GM18867 (cell line): ENCODE measurements at regions not wholly inside any gene's neighbourhood (a gene's known extent, or its start where the extent isn't known, plus 50 kb on each side); places are given as distances from the start of the nearest gene placed in this dataset.
"Not testable (repeated sequence)": the region's sequence is repeated elsewhere in the genome, so short reads cannot be mapped to it uniquely, and the experiment has no call there.

Source experiments
- ATAC-seq: cut with Tn5 transposase; IDR thresholded peaks from one replicate; pipeline ENCODE4 v1.9.1; 2021; ENCODE audit warnings: mild to moderate bottlenecking, moderate library complexity; ENCODE audit not compliant: unreplicated experiment

DNA sequence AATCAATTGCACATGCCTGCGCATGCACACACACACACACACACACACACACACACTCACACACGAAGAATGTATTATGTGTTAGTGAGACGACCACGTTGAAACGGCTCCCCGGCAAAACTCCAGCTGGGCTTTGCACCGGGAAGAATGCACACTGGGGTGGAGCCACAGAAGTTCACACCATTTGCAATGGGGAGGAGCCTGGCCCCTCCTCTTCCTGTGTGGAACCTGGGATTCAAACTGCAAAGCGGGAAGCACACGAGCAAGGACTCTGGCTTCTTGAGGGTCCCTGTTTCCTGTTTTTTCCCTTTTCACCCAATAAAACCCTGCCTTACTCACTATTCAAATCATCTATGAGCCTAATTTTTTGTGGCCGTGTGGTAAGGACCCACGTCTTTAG is 304.0 kb upstream of the TMEFF2 start:
- ATAC-seq = no peak

DNA sequence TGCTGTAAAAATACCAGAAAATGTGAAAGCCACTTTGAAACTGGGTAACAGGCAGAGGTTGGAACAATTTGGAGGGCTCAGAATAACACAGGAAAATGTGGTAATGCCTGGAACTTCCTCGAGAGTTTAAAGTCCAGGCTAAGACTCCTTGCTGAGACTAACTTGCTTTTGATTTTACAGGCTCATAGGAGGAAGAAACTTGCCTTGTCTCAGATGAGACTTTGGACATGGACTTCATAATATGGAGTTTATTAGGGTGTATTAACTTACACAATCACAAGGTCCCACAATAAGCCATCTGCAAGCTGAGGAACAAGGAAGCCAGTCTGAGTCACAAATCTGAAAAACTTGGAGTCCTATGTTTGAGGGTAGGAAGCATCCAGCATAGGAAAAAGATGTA is 293.4 kb upstream of the TMEFF2 start:
- ATAC-seq = not testable (repeated sequence)

DNA sequence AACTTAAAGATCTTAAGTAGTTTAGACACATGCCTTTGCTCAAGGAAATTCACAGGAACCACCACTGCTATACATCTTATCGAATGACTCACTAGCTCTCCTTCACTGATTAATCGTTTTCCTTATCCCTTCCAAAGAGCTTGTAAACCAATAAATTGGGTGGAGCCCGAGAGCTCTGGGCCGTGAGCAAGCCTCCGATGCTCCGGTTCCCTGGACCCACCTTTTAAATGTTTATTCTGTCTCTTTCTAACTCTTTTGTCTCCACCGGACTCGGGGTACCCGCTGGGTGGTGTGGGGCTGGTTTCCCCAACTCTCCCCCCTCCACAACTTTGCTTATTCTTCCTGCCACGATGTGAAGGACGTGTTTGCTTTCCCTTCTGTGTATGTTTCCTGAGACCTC is 292.9 kb upstream of the TMEFF2 start:
- ATAC-seq = no peak

DNA sequence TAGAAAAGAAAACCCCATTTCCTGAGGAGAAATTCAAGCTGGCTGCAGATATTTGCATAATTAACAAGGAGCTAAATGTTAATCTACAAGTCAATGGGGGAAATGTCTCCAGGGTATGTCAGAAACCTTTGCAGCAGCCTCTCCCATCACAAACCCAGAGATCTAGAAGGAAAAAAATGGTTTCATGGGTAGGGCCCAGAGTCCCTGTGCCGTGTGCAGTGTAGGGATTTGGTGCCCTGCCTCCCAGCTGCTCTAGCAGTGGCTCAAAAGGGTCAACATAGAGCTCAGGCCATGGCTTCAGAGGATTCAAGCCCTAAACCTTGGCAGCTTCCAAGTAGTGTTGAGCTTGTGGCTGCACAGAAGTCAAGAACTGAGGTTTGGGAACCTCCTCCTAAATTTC is 290.2 kb upstream of the TMEFF2 start:
- no peak for ATAC-seq

DNA sequence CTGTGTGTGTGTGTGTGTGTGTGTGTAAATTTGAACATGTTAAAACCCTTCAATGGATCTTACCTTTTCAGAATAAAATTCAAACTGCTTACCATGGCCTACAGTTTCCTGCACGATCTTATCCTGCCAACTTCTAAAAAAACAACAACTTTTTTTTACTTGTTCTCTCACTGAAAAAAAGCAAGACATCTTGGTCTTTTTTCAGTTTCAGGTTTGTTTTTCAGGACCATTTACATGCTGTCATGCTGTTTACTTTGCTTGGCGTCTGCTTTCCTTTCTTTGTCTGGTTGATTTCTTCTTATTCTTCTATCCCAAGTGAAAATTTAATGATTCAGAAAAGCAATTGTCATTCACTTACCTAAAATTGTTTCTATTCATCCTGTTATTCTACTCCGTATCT is 286.3 kb upstream of the TMEFF2 start:
- no peak for ATAC-seq

DNA sequence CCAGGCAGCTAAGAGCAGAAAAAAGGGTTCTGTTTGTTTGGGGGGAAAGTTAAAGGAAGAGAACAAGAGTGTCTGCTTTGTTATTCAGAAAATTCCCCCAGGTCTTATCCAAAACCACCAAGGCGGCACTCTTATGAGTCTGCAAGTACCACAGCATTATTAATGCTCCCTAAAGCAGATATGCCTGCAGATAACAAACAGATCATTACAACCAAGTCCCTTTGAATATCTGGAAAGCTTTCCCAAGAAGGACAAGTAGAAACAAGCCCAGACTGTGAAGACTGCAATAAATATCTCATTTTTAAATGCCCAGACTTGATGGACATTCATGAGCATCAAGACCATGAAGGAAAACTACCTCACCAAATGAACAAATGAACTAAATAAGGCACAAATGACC is 278.6 kb upstream of the TMEFF2 start:
- ATAC-seq = no peak

DNA sequence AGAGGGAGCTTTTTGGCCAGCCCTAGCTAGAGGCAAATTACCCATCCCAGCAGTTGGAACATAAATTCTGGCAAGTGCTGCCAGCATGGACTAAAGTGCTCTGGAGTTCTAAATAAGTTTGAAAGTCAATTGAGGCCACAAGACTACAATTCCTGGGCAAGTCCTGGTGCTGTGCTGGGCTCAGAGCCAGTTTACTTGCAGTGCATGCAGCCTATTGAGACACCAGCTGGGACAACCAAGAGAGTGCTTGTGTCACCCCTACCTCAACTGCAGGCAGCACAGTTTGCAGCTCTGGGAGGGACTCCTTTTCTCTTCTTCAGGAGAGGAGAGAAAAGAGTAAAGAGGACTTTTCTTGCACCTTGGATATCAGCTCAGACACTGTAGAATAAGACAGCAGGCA is 277.2 kb upstream of the TMEFF2 start:
- no peak for ATAC-seq

DNA sequence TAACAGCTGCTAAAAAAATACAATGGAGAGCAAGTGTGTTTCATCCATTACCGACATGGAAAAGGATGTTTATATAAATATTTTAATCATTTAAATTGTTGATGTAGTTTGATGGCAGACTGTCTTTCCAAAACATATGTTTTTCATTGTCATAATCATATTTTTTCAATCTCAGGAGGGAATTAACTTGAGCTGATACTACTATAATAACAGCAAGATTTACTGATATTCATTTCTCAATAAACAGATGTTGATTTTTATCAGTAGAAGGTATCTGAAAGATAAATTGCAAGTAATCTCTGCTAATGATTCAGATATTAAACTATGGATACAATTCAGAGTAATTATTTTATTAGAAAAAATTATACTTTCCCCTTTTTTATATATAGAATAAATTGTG is 274.9 kb upstream of the TMEFF2 start:
- no peak for ATAC-seq

DNA sequence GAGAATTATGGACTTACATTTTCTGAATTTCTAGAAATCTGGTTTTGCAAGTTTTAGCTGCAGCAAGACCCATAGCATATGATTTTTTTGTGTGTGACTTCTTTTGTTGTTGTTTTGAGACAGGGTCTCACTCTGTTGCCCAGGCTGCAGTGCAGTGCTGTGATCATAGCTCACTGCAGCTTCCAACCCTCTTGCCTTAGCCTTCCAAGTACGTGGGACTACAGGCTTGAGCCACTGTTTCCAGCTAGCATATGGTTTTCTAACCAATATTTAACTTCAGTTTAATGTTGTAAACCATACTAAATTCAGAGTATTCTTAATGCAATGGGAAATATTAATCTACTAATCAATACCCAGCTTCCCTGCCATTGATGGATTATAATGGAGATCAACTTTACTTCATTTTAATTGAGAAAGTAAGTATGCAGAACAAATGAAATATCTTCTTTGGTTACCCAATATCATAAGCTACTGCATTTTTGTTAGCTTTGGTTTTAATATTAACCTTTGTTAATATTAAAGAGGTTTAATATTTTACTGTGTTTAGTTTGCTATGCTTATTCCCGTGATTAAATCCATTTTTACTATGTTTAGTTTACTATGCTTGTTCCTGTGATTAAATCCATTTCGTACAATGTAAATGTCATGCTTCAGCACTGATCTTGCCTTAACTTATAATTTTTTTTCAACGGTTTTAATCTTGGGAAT is 273.4 kb upstream of the TMEFF2 start:
- no peak for ATAC-seq

DNA sequence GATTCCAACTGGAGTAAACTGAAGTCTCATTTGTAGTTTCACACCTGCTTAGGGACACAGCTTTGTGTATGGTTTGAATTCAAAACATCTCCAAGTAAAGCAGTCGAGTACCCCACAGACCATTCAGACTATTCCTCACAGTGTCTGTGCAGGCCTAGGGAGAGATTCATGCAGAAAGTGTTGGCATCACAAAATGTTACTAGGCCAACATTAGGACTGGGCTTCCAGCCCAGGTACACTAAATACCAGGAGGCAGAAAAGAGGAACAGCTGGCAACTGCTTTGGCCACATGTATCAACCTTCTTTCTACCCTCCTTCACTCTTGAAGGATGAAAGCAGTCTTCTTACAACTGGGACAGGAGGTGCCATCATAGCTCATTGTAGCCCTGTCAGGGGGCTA is 270.4 kb upstream of the TMEFF2 start:
- ATAC-seq = no peak

DNA sequence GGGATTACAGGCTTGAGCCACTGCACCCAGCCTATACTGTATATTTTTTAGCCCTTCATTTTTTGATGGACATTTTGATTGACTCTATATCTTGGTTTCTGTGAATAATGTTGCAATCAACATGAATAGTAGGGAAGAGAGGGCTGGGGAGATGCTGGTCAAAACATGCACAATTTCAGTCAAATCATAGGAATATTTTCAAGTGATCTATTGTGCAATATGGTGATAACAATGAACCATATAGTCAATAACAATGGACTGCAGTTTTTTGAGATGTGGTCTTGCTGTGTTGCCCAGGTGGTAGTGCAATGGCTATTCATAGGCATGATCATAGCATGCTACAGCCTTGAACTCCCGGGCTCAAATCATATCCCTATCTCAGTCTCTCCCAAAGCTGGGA is 264.7 kb upstream of the TMEFF2 start:
- no peak for ATAC-seq

DNA sequence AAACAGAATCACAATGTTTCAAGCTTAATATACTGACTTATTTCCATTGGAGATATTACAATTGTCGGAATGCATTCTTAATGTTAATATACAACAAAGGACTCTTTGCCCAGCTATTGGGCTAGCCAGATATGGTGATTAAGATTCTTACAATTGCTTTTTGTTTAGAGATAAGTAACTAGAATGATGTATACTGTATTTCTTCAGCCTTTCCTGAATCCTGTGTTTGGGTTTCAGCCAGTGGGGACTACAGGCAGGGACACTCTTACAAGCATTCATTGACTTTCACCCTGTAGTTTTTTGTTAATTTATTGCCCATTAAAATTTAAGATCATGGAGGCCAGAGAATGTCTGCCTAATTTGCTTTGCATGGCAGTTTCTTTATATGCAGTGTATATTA is 254.1 kb upstream of the TMEFF2 start:
- no peak for ATAC-seq

DNA sequence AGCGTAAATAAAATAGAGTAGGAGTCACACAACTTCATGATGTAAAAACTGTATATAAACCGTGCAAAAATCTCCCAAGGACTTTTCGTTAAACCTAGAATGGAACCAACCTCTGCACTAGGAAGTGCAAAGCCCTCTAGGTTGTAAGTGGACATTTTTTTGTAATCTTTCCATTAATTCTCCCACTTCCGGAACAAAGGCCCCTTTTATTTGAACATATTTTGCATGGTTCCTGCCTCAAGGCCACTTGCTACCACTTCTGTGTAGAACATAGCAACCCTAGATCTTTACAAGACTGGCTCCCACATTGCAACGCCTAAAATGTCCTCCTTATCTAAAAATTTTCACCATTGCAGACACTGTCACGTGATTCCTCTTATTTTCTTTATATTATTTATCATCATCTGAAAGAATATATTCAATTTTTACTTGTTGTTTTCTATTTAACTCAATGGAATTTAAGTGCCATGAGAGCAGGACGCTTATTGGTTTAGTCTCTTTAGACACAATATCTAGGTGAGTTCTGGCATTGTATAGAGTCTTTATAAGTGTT is 249.6 kb upstream of the TMEFF2 start:
- ATAC-seq = no peak

DNA sequence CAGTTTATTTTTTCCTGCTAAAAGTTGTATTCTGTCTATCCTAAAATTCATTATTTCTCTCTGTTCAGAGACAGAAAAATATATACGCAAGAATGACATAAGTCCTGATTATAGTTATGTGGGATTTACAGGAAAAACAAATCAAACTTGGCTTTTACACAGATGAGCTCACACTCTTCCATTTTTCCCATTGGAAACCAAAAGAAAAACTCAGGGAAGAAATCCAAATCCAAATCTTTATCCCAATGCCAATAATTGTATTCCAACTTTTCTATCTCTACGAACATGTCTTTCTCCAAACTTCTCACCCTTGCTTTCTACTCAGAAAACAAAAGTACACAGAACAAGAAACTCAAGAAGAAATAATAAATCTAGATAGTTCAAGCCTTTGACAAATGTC is 249.1 kb upstream of the TMEFF2 start:
- no peak for ATAC-seq

DNA sequence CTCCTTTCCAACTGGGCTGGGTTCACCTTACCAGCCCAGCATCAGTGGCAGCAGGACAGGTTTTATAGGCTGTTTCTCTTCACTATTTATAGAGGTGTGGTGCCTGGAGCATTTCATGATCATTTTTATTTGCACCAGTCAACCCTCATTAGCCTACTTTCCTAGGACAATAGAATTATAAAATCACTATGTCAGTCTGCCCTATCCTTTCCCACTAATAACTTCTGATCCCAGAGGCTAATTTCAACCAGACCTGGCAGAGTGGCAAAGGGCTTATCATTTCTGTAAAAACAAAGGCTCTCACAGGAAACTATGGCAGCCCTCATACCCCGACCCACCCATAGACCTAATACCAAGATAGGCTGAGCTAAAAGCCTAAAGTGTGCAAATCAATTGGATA is 243.5 kb upstream of the TMEFF2 start:
- ATAC-seq = no peak

DNA sequence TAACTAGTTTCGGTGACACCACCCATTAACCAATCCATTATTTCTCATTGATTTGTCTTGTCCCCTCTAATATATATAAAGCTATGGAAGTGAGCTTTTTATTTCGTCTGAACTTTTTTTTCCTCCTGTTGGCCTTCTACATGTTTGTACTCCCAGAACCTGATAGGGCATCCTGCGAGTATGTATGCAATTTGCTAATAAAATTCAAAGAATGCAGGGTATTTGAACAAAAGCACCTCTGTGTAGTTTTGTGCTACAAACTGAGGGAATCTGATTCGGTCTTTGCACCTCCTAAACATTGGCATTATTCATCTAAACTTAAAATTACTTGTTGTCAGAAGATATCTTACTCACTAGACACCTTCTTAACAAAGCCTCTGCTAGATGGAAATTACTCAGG is 242.9 kb upstream of the TMEFF2 start:
- ATAC-seq = no peak

DNA sequence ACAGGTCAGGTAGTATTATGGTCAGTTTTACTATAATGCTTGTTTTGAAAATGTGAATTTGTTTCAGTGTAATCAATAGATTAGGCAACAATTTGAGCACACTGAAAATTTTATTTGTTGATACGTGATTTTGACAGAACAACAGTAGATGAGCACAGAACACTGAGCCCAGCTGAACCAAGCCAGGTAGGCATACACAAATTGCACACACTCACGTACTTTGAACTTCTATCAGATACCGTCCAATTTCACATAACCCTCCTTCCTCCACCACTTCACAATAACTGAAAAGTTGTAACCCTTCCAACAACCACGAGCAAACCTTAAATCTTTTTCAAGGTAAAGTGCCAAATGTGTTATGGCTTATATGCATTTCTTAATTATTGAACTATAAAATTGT is 229.5 kb upstream of the TMEFF2 start:
- ATAC-seq = no peak

DNA sequence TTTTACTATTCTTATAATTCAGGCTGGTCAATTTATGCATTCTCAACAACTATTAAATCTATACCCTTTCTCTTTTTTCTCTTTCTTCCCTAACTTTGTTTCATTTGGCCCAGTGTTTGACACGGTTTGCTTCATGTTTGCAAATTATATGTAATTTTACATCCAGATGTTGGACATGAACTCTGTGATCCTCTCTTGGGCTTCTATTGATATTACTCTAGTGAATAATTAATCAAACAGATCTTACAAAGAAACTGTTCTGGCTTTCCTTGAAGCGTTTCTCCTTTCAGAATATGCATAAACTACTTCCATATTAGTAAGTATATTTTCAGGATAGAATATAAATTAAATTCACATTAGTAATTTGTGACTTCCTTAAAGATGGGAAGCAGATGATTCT is 225.1 kb upstream of the TMEFF2 start:
- ATAC-seq = no peak

DNA sequence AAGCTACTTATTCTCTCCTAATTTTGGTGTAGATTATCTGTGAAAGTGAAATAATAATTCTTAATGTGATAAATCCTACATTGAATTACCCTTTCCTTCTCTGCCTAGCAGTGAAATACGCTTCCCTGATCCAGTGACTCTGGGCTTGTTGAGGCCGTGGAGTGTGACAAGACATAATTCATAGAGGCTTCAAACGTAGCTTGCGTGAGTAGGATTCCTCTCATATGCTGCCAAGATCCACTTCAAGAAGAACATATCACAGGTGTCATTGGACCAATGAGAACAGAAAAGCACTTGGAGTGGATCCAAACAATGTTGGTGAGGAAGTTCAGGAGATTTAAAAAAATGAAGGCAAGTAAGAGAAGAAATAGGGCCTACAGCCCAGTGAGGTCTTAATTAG is 221.3 kb upstream of the TMEFF2 start:
- ATAC-seq = no peak

DNA sequence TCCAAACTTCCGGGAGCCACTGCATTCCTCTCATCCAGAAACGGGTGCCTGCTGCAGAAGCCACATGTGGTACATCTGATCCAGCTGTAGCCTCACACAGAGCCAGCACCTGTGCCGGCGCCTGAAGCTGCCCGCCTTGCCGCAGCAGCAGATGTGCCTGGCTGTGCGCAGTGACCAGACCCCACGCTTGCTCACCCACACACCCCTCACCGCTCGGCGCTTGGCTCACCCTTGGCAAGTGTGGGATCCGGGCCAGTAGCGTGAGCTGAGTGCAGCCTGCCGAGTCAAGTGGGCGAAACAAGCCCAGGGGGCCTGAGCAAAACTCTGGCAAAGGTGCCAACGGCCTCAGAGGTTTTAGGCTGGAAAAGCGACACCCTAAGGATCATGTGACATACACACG is 220.1 kb upstream of the TMEFF2 start:
- no peak for ATAC-seq

DNA sequence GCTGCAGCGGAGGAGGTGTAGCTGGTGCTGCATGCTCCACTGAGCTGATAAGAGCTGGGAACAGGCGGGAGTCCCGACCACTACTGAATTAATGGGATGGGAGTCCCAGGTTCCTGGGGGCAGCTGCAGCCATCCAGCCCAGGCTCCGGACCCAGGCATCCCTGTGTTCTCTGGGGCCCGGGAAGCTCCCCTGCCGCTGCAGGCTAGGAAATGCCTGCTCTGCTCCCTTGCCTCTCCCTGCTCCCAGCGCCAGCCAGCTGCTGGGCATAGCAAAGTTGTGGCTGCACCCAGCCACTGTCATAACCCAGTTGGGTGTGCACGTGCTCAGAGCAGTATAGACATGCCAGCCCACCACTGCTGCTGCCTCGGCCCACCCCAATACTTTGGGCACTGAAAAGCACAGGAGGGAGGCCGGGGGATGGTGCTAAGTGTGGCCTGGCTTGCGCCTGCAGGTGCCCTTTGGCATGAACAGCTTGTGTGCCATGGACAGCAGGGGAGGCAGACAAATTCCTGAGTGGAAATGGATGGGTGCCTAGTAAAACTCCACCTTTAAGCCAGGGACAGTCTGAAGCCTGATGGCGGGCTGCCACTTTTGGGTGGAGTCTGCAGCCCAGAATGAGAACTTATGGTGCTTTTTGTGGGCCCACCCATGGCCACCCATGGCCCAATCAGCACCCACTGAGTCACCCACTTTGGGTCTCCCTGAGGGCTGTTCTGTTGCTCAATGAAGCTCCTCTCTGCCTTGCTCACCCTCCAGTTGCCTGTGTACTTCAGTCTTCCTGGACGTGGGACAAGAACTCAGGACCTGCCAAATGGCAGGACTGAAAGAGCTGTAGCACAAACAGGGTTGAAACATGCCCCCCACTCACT is 219.3 kb upstream of the TMEFF2 start:
- ATAC-seq = no peak

DNA sequence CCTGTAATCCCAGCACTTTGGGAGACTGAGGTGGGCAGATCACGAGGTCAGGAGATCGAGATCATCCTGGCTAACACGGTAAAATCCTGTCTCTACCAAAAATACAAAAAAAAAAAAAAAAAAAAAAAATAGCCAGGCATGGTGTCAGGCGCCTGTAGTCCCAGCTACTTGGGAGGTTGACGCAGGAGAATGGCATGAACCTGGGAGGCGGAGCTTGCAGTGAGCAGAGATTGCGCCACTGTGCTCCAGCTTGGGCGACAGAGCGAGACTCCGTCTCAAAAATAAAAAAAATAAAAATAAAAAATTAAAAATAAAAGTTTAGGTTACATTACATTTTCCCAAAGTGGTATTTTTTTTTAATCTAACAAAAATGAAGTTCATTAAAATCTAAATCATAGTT is 218.1 kb upstream of the TMEFF2 start:
- ATAC-seq = not testable (repeated sequence)
